ENCODE measurements at regions not wholly inside any gene's neighbourhood (a gene's known extent, or its start where the extent isn't known, plus 50 kb on each side); places are given as distances from the start of the nearest gene placed in this dataset.

- no peaks in the 10 kb centered on the region for H3K4me1 ChIP-seq
- H3K4me3 ChIP-seq = no peak overlapping the region
- TF ChIP-seq SREBF2 (IDR thresholded peaks at IDR 0.05) (no peak), HOXB5 (CRISPR knock-in tag; IDR thresholded peaks at IDR 0.05) (no peak)
- DNase-seq (ENCODE audit: low read depth in 1 of 2, low spot score in 1 of 2) = no peak
- WGBS (ENCODE audit: missing lambda C conversion rate) = 50% methylated on average over 6 of the region's 6 CpGs
- FAIRE-seq = no peak
- H3K4me2 ChIP-seq = no peak overlapping the region
- CTCF ChIA-PET = no interaction called here
- no peak overlapping the region for H3K27ac ChIP-seq
- no peaks in the 10 kb centered on the region for H3K9me3 ChIP-seq
- no peak for ATAC-seq
- POLR2A ChIA-PET = no interaction called here
Observed at GRCh38 chr10:117925369-117925768, 121.4 kb downstream of the RAB11FIP2 start.

GRCh38 chr10:117926491-117926890 is 120.2 kb downstream of the RAB11FIP2 start:
- Histone ChIP-seq H3K9me3 (no peaks in the 10 kb centered on the region), H3K4me1 (no peaks in the 10 kb centered on the region), H3K4me3 (no peak overlapping the region), H3K27ac (no peak overlapping the region), H3K4me2 (no peak overlapping the region)
- no peak for FAIRE-seq
- ChIA-PET CTCF (no interaction called here), POLR2A (no interaction called here)
- no peak for DNase-seq (ENCODE audit: low read depth in 1 of 2, low spot score in 1 of 2)
- WGBS (ENCODE audit: missing lambda C conversion rate) = 36% methylated on average over 2 of the region's 2 CpGs
- ATAC-seq = no peak
- TF ChIP-seq POLR2AphosphoS2 (conservative IDR thresholded peaks at IDR 0.05; ENCODE audit: low read length) (no peak), HDAC2 (IDR thresholded peaks at IDR 0.05) (no peak), HMGXB4 (CRISPR knock-in tag; IDR thresholded peaks at IDR 0.05; ENCODE audit: borderline replicate concordance) (no peak), EP300 (IDR thresholded peaks at IDR 0.05) (no peak), HEYL (CRISPR knock-in tag; IDR thresholded peaks at IDR 0.05) (no peak), NR3C1 (IDR thresholded peaks at IDR 0.05) (no peak), HES2 (IDR thresholded peaks at IDR 0.05) (no peak), ZSCAN20 (CRISPR knock-in tag; IDR thresholded peaks at IDR 0.05) (no peak), EHF (CRISPR knock-in tag; IDR thresholded peaks at IDR 0.05) (no peak), RFX5 (IDR thresholded peaks at IDR 0.05) (no peak), PHF8 (IDR thresholded peaks at IDR 0.05; ENCODE audit: borderline replicate concordance, low read depth) (no peak), HOXA7 (CRISPR knock-in tag; IDR thresholded peaks at IDR 0.05) (no peak), NPAS2 (CRISPR knock-in tag; IDR thresholded peaks at IDR 0.05; ENCODE audit: borderline replicate concordance) (no peak), BHLHE40 (IDR thresholded peaks at IDR 0.05; ENCODE audit: low read depth, low read length) (no peak), CBX8 (IDR thresholded peaks at IDR 0.05) (no peak), MAX (IDR thresholded peaks at IDR 0.05) (no peak), CEBPB (IDR thresholded peaks at IDR 0.05) (no peak), RNF2 (IDR thresholded peaks at IDR 0.05; ENCODE audit: borderline replicate concordance, low read depth) (no peak), TP53 (CRISPR knock-in tag; IDR thresholded peaks at IDR 0.05) (no peak)
- TF ChIP-seq, protein P1, sequence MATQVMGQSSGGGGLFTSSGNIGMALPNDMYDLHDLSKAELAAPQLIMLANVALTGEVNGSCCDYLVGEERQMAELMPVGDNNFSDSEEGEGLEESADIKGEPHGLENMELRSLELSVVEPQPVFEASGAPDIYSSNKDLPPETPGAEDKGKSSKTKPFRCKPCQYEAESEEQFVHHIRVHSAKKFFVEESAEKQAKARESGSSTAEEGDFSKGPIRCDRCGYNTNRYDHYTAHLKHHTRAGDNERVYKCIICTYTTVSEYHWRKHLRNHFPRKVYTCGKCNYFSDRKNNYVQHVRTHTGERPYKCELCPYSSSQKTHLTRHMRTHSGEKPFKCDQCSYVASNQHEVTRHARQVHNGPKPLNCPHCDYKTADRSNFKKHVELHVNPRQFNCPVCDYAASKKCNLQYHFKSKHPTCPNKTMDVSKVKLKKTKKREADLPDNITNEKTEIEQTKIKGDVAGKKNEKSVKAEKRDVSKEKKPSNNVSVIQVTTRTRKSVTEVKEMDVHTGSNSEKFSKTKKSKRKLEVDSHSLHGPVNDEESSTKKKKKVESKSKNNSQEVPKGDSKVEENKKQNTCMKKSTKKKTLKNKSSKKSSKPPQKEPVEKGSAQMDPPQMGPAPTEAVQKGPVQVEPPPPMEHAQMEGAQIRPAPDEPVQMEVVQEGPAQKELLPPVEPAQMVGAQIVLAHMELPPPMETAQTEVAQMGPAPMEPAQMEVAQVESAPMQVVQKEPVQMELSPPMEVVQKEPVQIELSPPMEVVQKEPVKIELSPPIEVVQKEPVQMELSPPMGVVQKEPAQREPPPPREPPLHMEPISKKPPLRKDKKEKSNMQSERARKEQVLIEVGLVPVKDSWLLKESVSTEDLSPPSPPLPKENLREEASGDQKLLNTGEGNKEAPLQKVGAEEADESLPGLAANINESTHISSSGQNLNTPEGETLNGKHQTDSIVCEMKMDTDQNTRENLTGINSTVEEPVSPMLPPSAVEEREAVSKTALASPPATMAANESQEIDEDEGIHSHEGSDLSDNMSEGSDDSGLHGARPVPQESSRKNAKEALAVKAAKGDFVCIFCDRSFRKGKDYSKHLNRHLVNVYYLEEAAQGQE (IDR thresholded peaks at IDR 0.05) = no peak

Data from A549 (cell line).